ENCODE measurements at regions not wholly inside any gene's neighbourhood (a gene's known extent, or its start where the extent isn't known, plus 50 kb on each side); places are given as distances from the start of the nearest gene placed in this dataset.

DNA sequence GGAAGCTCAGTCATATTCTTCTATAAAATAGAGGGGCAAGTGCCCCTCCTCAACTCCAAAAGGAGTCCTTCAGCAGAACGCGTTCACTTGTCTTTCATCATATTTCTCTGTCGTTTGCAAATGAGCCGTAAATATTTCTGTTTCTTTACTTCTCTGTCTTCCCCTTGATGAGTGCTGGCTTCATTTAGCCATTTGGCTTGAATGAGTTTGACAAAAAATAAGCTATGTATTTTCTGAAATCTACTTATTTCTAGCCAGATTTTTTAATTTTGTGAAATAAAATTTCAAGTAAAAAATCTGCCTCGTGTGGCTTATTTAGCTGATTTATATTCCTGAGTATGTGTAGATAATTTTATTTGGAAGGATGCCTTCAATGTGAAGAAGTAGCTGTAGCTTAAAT is 170.8 kb upstream of the DGKB start:
- TF ChIP-seq CTCF (conservative IDR thresholded peaks at IDR 0.05; ENCODE audit: low read length) (no peak), EZH2phosphoT487 (IDR thresholded peaks at IDR 0.05; ENCODE audit: borderline replicate concordance, low read depth, low read length) (no peak)

Measured in OCI-LY7 (cell line).